GM21447 (cell line): ENCODE measurements at regions not wholly inside any gene's neighbourhood (a gene's known extent, or its start where the extent isn't known, plus 50 kb on each side); places are given as distances from the start of the nearest gene placed in this dataset.
"Not testable (repeated sequence)": the region's sequence is repeated elsewhere in the genome, so short reads cannot be mapped to it uniquely, and the experiment has no call there.

Source experiments
- ATAC-seq: cut with Tn5 transposase; IDR thresholded peaks from one replicate; pipeline ENCODE4 v1.9.1; 2021; ENCODE audit not compliant: unreplicated experiment

GRCh38 chr4:124946696-124947095, 234.2 kb upstream of the ANKRD50 start:
- no peak for ATAC-seq

- ATAC-seq, result no peak
These were observed 232.9 kb upstream of the ANKRD50 start for GRCh38 chr4:124945422-124945821.

DNA sequence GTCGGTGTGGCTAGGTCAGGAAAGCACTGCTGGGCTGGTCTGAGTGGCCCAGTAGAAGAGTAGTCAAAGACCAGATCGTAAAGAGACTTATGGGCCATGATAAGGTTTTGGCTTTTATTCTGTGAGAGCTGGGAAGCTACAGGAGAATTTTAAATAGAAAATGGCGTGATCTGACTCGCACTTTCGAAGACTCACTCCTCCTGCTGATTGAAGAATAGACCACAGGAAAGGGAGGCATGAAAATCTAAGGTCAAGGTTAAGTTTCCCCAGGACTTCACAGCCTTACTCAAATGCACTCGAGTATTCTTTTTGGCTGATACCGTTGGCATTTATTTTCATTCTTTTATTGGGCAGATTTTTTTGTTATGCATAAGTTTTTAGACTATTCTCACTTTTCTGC, 231.4 kb upstream of the ANKRD50 start:
- no peak for ATAC-seq

GRCh38 chr4:124943145-124943889, 230.8 kb upstream of the ANKRD50 start:
- ATAC-seq, result no peak

GRCh38 chr4:124941267-124941666, 228.7 kb upstream of the ANKRD50 start:
- no peak for ATAC-seq

DNA sequence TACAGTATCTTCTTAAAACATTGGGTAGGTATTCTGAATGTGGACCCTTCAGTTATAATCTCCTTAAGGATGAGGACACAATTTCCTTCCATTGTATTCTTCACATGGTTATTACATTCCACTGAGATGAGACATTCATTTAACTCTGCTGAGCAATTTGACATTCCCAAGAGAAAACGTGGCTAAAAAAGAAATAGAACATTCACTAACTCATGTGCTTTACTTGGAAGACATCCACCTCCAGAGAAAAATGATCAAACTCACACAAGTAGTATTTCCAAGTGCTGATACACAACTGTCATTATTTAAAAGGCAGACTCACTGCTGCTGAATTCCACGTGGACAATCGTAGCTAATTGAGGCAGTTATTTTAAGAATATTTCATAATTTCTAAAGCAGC, 227.9 kb upstream of the ANKRD50 start:
- ATAC-seq, result no peak

DNA sequence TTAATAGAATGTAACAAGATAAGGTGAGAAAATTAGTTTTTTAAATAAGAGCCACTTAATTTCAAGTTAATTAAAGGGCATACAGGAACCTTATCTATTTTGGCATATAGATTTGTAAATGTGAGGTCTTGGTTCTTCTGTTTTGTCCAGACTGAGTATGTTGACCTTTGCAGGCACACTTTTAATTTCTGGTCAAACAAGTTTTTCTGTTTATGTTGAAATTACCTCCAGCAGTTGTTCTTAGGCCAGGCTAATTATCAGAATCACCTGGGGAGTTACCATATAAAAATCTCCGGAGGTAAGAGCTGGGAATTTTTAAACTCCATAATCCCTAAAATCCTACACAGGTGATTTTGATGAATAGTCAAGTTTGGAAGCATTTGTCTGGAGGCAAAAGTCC, 227.4 kb upstream of the ANKRD50 start:
- no peak for ATAC-seq

DNA sequence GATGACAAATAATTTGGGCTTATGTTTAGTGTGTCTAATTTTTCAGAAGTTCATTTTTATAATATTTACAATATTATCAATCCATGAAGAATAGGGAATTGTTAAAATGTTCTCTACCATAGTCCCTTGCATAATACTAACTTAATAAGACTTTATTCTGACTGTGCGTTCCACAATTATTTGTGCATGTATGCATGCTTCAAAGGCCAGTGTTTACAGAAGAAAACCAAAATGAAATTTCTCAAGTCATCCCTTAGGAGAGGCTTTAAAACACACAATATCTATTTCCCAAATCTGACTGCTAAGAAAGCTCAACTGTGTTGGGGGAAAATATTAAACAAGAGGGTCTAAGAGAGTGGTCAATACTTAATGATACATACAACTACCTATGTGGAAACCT, 226.3 kb upstream of the ANKRD50 start:
- ATAC-seq, result no peak

- ATAC-seq, result no peak
These were observed 225.5 kb upstream of the ANKRD50 start for GRCh38 chr4:124937993-124938392.

DNA sequence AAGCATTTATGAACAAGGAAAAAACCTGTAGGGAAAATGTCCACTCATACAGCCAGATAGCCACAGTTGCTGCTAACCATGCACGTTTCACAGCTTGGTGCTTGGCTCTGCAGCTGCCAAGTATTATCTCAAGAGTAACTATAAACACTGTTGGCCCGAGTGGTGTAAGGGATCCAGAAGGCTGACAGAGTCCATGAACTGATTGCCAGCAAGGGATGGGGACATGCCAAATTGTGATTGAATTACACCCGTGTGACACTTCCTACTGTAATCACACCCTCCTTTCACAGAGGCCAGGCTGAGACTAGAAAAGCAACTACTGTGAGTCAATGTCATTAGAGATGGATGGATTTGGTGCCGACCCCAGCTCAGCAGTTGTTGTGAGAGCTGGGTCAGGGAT, 223.9 kb upstream of the ANKRD50 start:
- no peak for ATAC-seq

GRCh38 chr4:124934916-124935315, 222.4 kb upstream of the ANKRD50 start:
- ATAC-seq, result no peak

DNA sequence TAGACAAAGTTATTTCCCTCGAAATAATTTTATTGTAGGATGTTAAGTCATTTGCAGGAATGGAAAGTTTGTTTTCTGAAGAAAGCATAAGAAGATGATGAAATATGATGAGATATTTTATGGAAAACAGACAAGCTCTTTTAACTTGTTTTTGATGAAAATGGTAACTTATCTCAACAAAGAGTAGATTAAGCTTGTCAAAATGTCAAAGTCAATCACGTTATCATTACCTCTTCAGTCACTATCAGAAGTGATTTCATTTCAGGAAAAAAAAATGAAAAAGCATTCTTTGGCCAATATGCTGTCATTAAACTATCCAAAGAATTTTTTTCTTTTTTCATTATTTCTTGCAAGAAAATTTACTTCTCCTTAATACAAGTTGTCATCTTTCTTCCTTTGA, 221.0 kb upstream of the ANKRD50 start:
- no peak for ATAC-seq

- ATAC-seq, result no peak
These were observed 219.9 kb upstream of the ANKRD50 start for GRCh38 chr4:124932447-124932846.

GRCh38 chr4:124931050-124931449, 218.5 kb upstream of the ANKRD50 start:
- ATAC-seq, result no peak

- not testable (repeated sequence) for ATAC-seq
These were observed 210.2 kb upstream of the ANKRD50 start for GRCh38 chr4:124922748-124923147.

GRCh38 chr4:124918559-124919122, 206.1 kb upstream of the ANKRD50 start:
- ATAC-seq, result no peak

DNA sequence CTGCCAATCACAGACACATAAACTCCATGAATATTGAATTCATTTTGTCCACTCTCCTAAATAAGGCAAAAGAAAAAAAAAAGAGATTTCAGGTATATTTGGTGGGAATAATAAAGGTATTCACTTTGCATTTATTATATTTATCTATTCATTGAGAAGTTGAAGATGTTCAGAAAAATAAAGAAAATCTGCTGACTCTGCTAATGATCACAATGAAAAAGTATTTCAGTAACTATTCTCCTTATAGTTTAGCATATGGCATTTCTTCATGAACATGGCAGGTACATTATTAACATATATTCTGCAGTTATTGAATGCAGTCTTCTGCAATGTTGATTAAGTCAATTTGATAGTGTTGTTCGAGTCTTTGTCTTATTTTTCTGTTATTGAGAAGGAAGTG, 202.5 kb upstream of the ANKRD50 start:
- no peak for ATAC-seq

GRCh38 chr4:124913237-124913636, 200.7 kb upstream of the ANKRD50 start:
- ATAC-seq, result no peak

GRCh38 chr4:124910327-124910726, 197.8 kb upstream of the ANKRD50 start:
- no peak for ATAC-seq

GRCh38 chr4:124907881-124908280, 195.3 kb upstream of the ANKRD50 start:
- ATAC-seq, result no peak

GRCh38 chr4:124905441-124905840, 192.9 kb upstream of the ANKRD50 start:
- no peak for ATAC-seq

- no peak for ATAC-seq
These were observed 192.3 kb upstream of the ANKRD50 start for GRCh38 chr4:124904723-124905388.
